OCI-LY7 (cell line): ENCODE measurements at regions not wholly inside any gene's neighbourhood (a gene's known extent, or its start where the extent isn't known, plus 50 kb on each side); places are given as distances from the start of the nearest gene placed in this dataset.

ENCODE experiments used
- EZH2phosphoT487 ChIP-seq: fragments of 200-600 bp; sonication (generic); IDR thresholded peaks from 2 replicates; pipeline ENCODE4 v1.6.1; 2018; ENCODE audit warnings: low read depth, borderline replicate concordance, mild to moderate bottlenecking, mixed run types, antibody characterized with exemption, low read length, moderate library complexity, mixed read lengths
- TF ChIP-seq, protein P1 (sequence below): fragments of 200-600 bp; sonication (generic); conservative IDR thresholded peaks from 2 replicates; pipeline ENCODE4 v1.5.1; 2014; ENCODE audit warnings: mild to moderate bottlenecking, antibody characterized with exemption, low read length, moderate library complexity, mixed read lengths

DNA sequence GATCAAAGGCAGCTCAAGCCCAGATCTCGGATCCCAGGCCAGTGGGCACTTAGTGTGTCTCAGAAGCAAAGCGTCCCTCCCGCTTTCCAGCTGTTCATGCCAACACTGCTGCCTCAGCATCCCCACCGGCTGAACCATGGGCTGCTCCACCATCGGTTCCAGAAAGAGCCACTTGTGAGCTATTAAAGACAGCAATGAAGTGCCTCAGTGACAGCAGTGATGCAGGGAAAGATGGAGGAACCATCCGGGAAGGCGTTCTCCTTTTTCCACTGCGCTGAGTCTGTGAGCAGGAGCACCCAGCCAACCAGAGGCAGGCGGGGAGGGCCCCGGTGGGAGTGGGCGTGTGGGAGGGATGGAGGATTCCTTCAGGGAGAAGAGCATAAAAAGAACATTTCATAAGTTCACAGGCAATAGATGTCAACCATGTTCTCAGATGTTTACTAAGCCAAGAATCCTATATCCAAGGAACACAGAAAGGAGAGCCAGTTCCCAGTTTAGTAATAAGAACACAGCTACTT, 96.2 kb upstream of the MKI67 start:
- TF ChIP-seq, protein P1, sequence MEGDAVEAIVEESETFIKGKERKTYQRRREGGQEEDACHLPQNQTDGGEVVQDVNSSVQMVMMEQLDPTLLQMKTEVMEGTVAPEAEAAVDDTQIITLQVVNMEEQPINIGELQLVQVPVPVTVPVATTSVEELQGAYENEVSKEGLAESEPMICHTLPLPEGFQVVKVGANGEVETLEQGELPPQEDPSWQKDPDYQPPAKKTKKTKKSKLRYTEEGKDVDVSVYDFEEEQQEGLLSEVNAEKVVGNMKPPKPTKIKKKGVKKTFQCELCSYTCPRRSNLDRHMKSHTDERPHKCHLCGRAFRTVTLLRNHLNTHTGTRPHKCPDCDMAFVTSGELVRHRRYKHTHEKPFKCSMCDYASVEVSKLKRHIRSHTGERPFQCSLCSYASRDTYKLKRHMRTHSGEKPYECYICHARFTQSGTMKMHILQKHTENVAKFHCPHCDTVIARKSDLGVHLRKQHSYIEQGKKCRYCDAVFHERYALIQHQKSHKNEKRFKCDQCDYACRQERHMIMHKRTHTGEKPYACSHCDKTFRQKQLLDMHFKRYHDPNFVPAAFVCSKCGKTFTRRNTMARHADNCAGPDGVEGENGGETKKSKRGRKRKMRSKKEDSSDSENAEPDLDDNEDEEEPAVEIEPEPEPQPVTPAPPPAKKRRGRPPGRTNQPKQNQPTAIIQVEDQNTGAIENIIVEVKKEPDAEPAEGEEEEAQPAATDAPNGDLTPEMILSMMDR: no peak
- TF ChIP-seq EZH2phosphoT487: no peak
